IPS DF 19.7 (cell line): ENCODE measurements at regions not wholly inside any gene's neighbourhood (a gene's known extent, or its start where the extent isn't known, plus 50 kb on each side); places are given as distances from the start of the nearest gene placed in this dataset.

Source experiments
- DNase-seq: peaks from one replicate; pipeline ENCODE4 v3.0.0-alpha.2; 2013; ENCODE audit warnings: low read depth, low spot score

DNA sequence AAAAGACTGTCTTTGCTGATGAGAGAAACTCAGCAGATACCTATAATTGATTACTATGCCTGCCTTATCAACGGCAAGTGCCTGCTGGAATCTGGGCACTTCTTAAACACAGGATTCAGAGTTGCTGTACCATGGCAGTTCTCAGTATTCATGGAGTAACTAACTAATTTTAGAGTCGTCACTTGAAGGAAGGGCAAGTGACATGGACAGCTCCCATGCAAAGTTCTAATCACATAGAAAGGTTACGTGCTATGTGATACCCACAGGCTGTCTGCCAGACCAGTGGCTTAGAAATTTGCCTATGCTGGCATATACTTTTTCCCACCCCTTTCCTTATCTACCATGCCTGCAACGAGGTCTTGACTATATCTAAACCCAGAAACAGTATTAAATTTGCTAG lies 931.1 kb upstream of the TENM3 start:
- DNase-seq = no peak

DNA sequence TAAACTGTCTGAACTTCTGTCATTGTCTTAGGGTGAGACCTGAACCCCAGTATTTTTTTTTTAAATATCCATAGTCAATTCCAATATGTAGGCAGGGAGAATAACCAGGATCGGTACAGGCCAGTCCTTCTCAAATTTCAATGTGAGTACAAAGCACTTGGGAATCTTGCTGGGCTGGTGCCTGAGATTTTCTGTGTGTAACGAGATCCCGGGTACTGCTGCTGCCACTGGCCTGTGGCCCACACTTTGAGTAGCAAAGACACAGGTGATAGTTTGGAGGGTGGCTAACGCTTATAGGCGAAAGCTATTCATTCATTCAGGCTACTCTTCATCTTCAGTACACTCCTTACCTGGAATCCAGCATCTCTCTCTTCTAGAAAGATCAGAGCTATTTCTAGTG lies 923.6 kb upstream of the TENM3 start:
- no peak for DNase-seq

DNA sequence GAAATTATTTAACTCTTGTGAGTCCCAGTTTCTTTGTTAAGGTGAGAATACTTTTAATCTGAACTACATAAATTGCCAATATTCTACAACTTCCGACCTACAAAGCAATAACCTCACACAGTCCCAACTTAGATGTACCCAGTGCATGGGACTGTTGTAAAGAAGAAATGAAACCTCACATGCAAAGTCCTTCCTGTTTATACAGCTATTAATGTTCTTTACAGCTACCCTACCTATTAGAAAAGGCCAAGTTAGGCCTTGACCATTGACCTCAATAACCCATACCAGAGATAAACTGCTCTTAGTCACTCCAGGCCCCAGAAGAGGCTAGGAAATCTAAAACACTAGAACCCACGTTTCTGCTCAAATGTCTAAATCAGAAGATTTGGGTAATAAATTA lies 920.1 kb upstream of the TENM3 start:
- DNase-seq = no peak

DNA sequence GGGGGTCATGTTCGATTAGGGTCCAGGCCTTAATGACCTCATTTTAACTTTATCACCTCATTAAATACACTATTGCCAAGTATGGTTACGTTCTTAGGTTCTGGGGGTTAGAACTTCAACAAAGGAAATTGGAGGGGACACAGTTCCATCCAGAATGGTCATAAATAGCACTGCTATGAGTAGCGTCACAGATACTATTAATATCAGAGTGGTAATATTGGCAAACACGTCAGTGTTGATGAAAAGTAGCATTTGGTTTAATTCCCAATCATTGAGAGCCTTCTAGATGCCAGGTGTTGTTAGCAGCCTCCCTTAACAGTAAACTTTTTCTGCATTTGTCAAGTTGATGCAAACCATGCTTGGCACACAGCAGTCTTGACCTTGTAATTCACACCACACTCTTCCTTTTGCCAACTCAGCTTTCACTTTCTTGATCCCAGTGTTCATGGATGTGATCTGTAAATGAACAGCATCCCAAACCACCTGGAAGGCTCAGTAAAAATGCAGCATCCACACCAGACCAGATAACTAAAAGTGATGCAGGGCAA lies 912.5 kb upstream of the TENM3 start:
- DNase-seq = no peak

DNA sequence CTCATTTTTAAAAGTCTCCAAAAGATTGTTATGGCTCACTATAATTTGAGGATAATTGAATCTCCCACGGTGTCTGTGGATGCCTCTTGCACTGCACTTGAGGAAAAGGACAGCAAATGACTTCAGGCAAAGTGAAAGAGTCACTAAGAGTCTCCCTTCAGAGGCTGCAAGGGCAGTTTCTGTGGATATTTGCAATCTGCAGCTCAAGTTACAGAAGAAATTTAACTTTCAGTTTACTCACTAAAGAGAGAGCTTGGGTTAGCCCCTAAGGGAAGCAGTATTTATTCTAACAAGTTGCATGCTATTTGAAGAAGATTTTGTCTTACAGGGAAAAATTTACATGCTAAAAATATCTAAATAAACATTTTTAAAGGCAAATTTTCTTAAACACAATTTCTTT lies 912.0 kb upstream of the TENM3 start:
- DNase-seq = no peak

DNA sequence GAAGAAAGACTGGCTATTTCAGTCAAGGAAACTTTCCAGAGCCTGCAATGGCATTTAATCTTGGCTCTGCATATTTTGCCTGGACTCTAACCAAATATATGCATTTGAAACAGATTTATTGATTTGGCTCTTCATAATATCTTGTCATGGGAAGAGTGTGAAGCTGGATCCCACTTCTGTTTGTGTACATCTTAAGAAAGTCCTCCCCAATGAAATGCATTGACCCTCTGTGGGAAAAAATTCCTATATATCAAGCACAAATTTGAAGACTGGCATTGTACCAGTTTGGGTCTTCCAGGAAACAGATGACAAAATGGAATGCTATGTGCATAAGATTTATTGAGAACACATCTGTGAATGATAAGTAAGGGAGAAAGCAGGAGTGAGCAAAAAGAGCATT lies 897.3 kb upstream of the TENM3 start:
- no peak for DNase-seq

DNA sequence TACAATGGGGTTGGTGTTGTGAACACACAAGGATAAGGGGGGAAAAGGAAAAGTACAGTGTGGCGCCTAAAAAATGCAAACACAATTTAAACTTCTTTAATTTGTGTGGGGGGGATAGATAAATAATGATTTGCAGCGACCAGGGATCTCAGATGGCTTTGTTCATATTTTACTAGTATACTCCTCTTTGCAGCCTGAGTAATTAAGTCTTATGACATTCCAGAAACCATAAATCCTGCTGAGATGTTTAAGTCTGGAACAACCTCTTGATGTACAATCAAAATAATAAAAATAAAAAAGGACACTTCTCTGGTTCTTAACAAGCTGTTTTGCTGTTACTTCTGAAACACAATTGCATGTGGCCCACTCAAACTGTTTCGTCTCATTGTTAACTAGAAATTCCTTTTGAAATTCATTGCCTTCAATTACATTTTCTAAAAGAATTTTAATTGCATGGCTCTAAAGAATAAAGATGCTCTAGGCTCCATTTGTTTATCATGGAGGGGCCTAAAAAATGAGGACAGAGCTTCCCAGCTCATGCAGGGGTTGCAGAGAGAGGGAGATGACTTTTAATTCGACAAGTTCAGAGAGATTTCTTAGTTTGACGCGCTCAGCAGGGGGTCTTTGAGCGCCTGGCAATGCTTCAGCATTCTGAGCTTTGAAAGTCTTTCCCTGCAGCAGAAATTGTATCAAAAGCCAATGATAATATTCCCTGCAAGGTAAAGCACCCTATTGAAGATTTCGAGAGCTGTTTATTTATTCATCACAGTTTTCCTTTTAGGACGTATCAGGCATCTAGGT lies 892.4 kb upstream of the TENM3 start:
- no peak for DNase-seq

DNA sequence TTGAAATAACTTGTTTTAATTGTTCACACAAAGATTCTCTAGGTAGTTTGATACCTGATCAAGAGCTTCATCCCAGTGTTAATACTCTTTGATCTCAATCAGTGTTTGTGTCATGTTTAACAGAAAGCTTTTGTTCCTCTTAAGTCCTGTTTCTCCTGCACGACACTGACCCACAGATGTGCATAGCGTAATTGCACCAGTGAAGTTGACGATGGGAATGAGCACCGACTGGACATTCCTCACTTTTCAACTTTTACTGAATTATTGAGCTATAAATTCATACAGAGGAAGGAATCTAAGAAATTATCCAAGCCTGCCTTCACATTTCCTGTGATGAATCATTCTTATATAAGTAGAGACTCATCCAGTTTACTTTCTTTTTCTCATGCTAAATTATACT lies 878.7 kb upstream of the TENM3 start:
- DNase-seq = no peak

DNA sequence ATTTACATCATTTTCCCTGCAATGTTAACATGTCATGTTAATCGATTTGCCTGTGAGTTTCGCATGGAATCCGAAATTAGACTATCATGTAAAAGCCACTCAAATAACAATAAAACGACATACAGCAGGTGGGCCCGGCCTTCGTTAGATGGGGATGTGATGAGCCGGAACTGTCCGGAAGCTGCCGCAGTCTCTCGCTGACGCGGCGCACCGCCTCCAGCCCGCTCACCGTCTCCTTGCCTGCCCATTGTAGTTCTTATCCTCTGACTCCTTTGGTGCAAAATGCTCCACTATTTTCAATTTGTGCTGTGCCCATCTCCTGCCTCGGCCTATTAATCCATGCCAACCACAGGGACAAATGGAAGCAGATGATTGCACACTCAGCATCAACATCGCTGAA lies 877.5 kb upstream of the TENM3 start:
- DNase-seq = no peak

DNA sequence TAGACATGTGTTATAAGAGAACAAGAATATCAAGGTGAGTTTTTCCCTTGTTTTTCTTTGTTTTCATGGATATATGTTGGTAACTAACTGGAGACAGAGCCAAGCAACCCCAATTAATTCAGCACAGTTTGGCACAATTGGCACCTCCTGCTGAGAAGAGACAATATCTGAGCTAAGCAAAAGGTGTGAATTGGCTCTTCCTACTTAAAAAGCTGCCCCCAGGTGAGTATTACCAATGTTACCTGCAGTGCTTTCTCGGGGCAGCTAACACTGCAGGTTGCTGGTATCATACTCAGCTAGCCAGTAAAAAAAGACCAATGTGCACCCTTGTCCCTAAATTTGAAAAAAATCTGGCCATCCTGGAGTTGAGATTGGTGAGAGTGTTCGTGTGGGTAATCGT lies 871.2 kb upstream of the TENM3 start:
- DNase-seq = no peak

DNA sequence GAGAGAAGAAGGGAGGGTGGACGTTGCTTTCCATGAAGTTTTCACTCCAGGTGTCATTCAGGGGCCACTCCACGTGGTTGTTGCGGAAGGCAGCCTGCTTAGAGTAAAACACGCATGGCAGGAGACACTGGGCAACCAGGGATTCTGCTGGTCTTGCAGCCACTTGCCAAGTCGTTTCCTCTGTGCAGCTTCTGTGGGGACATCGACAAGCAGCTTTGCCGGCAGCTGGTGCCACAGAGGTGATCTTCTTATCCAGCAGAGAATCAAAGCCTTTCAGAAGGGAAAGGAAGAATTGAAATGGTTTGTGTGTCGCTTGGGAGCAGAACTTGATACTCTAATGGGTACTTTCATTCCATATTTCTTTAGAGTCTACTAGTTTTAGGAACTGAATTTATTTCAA lies 867.1 kb upstream of the TENM3 start:
- DNase-seq = no peak

DNA sequence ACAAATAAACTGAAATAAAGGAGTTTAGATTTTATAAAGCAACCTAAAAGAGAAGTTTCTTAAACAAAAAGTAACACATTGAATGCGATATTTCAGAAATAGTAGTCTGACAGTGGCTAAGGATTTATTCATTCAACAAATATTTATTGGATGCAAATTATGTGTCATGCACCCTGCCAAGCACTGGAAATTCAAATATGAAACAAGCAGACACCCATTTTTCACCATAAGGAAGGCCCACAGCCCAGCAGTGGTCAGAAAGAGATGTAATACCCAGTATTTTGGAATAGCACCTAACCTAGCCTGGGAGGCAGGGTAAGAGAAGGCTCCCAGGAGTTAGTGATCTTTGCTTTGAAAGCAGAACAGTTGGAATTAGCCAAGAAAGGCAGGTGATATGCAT lies 855.1 kb upstream of the TENM3 start:
- no peak for DNase-seq

DNA sequence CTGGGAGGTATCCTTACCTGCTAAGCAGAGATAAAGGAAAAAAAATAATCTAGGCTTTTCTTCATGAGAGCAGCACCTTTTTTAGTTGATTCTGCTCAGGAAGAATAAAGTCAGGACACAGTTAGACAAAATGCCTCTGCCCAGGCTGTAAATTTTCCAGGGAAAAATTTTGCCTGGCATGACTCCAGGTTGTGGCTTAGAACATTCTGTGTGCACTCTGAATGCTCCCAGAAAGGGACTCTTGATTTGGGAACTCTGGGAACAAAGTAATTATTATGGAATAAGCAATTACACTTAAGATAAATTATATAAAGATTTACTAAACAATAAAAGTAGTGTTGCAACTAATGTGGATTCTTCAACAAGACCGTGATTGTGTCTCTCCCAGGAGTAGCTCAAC lies 826.2 kb upstream of the TENM3 start:
- no peak for DNase-seq

DNA sequence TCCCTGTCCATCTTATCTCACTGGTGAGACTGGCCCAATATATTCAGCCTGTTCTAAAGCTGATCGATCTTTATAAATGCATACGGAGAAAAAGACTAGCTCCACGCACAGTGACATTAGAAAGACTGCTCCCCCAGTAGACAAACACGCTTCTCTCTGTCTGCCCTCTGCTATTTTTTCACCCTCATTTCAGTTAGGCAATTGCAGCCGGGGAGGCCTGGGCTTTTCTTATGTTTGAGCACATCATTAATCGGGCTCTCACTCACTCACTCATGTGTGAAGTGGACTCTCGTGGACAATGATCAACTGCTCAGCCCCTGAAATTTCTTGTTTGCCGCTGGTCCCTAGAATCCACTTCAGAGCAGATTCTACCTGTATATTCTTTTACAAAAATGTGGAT lies 824.7 kb upstream of the TENM3 start:
- no peak for DNase-seq

DNA sequence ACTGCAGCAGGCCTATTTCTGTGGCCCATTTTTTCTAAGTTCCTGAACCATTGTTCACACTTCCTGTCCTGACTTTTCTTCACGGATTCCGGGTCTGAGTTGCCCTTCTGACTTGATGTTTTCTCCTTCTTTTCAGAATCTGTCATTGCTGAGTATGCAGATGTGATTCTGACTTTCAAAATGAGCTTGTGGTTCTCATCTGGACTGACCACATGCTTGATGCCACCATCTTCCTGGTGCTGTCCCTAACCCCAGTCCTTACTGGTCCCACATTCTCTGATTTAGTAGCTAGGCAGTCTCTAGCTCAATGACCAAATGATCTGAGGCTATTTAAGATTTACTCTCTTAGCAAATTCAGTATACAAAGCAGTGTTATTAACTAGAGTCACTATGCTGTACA lies 822.3 kb upstream of the TENM3 start:
- no peak for DNase-seq

DNA sequence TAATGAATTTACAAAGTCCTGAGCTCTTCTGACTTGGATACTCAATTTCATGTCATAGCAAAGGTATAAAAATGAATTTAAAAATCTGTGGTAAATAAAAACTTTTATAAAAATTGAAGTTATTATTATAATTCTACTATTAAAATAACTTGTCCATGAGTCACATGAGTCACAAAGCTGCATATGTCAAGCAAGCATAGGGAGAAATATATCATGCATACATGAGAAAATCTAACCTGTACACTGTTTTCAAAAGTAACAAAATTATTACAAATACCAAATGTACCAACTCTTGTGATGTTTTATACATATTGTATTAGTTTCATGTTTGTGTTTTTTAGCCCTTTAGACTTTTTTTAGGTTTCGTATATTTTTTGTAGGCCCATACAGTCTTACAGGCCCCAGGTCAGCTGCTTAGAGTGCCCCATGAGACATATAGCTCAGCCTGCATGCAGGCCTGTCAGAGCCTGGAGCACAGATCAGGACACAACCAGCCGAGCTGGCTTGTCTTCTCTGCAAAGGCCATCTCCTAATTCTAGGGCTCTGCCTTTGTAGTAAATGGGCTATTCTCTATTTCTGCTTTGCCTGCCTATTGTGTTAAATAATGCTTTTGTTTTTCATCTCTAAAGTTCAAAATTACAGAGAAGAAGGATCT lies 818.7 kb upstream of the TENM3 start:
- no peak for DNase-seq

DNA sequence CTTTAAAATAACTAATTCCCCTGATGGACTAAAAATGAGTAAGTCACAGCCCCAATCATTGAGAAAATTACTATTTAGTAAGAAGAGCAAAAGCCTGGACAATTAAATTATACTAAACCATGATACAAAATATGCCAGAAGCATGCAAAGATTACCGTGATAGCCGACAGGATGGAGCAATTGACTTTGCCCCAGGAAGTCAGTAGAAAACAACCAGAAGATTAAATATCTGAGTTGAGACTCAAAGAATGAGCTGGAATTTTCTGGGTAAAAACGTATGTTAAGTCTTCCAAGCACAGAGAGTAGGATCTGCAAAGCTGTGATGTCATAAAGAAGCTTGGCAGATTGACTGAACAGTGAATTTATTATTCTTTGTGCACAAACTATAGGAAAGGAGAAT lies 816.1 kb upstream of the TENM3 start:
- DNase-seq = no peak

DNA sequence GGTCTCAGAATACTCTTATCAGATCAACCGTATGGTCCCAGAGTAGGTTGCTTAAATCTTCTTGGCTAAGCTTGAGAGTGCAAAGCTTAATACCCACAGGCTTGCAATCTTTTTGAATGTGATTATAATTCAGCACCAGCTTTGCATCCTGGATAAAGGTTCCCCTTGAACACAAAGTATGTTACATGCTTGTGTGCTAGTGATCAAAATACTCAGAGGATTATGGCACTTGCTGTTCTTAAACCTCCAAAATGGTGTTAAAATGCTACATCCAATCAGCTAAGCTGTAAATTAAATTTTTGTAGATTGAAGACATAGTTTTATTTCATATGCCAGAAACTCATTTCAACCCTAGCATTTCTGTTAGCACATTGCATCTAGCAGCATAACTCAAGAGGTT lies 812.2 kb upstream of the TENM3 start:
- no peak for DNase-seq

DNA sequence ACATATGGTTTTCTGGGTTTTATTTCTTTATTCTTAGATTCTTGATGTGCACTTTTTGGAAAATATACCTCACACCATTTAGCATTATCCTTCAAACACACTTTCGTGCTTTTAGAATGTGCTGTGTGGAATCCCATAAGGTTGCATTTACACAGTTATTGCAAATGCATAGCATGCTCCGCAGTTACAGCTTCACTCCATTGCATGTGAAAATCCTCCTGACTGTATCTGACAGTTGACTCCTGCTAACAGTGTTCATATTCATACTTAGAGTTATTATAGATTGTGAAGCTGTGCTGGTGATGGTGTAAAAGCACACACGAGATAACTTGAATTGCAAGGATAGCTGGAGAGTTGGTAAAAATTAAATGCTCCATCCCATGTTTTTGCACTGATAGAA lies 811.5 kb upstream of the TENM3 start:
- no peak for DNase-seq

DNA sequence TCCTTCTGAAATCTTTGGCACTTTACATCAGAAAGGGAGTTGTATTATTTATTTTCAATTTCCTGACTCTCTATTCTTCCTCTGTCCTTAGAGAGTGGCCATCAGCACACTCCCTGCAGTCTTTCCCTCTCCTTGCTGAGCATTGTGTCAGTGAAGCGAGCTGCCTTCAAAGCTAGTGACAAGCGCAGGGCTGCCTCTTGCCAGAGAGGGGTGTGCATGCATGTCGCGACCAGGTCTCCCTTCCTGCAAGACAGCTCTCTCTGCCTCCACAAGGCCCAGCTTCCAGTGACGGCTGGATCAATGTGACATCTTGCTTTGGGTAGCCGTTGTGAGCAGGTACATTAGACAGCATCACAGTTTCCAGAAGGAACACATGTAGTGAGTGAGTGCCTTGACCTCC lies 810.9 kb upstream of the TENM3 start:
- DNase-seq = peak; percentile 9

DNA sequence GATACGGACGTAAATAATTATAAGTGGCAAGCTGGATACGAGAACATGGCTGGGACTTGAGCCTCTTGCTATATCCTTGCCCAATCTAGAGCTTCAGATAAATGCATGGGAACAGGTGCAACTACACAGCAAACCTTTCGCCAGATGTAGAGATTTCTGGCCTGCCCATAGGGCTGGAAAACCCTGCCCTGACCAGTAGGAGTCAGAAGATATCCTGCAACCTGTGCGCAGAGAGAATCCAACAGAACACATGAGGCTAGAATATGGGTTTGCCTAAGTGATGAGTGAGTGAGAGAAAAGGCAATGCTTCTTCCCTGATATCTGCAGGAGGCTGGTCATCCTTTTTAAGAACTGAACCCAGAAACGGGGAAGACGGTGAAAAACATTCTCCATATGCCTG lies 805.3 kb upstream of the TENM3 start:
- no peak for DNase-seq

DNA sequence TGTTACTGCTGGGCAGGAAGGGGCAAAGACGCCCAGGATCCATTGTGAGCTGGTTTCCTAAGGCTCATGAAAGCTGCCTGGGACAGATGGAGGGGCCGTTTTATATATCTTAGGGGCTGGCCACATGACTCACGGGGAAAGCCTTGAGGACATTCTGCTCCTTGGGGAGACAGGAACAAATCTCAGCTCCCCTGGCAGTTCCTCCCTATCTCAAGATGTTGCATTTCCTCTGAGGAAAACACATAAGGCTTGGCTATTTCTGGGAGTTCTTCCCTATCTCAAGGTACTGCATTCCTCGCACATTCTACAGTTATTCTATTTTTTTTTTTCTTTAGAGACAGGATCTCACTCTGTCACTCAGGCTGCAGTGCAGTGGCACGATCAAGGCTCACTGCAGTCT lies 804.6 kb upstream of the TENM3 start:
- no peak for DNase-seq

DNA sequence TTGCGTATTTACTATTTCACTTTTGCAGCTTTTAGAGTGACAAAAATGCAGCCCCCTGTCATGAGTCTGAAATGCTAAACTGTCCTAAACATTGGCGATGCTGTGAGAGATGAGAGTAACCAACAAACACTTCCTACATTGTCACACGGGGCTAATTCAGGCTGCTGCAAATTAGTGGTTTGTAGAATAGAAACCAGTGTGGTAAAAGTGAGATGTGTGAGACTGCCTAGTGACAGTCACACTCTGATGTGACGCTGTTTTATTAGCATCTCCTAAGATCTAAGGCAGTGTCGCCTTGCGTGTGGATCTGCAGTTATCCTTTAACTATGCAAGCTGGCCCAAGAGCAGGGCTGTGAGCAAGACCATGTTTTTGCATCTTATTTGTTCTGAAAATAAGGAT lies 800.2 kb upstream of the TENM3 start:
- DNase-seq = no peak
